ENCODE measurements at regions not wholly inside any gene's neighbourhood (a gene's known extent, or its start where the extent isn't known, plus 50 kb on each side); places are given as distances from the start of the nearest gene placed in this dataset.

DNA sequence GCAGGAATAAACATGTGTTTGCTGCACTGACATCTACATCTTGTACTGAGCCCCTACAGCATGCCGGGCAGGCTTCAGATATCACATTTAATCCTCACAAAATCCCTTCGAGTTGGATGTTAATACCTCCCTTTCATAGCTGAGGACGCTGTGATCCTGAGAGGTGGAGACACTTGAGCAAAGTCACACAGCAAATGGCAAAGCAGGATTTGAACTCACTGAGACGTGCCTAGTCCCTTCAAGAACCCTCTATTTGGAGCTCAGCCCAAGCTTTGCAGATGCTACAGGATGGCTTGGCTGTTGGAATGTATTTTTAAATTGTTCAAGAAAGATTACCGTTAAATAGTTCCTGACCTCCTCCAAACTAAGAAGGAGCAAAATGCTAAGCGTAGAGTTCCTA lies 64.6 kb upstream of the SLC6A6 start:
- no peak overlapping the region for H3K27ac Mint-ChIP-seq
- H3K4me3 Mint-ChIP-seq, result no peak overlapping the region
- H3K4me1 Mint-ChIP-seq, result no peaks in the 10 kb centered on the region
- no peak for DNase-seq
- no peaks in the 10 kb centered on the region for H3K36me3 Mint-ChIP-seq
- H3K9me3 Mint-ChIP-seq, result no peaks in the 10 kb centered on the region
- H3K27me3 Mint-ChIP-seq, result peaks cover 0 to 13% of the 10 kb centered on the region in 2 donors
- no peak for ATAC-seq (replicated peaks)

DNA sequence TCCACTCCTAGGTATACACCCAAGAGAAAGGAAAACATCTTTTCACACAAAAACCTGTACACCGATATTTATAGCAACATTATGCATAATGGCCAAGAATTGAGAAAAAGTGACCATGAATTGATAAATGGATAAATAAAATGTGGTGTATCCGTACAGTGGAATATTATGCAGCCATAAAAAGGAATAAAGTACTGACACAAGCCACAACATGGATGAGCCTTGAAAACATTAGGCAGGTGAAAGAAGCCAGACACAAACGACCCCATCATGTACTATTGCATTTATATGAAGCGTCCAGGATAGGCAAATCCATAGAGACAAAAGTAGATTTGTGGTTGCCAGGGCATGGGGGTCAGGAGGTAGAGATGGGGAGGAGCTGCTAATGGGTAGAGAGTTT lies 64.2 kb upstream of the SLC6A6 start:
- ATAC-seq (replicated peaks), result no peak
- Mint-ChIP-seq H3K9me3 (no peaks in the 10 kb centered on the region), H3K4me3 (no peak overlapping the region), H3K27me3 (peaks cover 0 to 13% of the 10 kb centered on the region in 2 donors), H3K36me3 (no peaks in the 10 kb centered on the region), H3K4me1 (no peaks in the 10 kb centered on the region), H3K27ac (no peak overlapping the region)
- DNase-seq, result no peak

DNA sequence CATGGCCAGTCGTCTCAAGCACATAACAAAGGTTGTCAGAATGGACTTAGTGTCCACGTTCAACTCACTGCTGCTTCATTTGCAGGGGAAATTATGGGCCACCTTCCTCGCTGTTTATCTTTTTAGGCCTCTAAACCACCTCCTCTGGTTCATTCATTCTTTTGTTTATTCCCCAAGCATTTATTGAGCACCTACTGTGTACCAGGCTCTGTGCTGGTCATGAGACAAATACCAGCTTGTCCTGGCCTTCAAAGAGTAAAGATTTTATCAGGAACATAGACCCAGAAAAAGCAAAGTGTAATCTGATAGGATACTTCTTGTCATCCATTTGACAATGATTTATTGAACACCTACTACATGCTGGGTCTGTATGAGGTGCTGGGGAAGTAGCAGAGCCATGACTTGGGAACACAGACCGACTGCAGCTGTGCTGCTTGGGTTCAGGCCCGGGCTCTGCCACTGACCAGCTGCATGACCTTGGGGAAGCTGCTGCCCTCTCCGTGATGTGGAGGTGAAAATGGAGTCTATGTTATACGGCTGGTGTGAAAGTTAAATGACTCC lies 63.4 kb upstream of the SLC6A6 start:
- H3K36me3 Mint-ChIP-seq, result no peaks in the 10 kb centered on the region
- peaks cover 6 to 19% of the 10 kb centered on the region in 2 donors for H3K27me3 Mint-ChIP-seq
- ATAC-seq (replicated peaks) (no peak), DNase-seq (no peak)
- no peaks in the 10 kb centered on the region for H3K9me3 Mint-ChIP-seq
- no peaks in the 10 kb centered on the region for H3K4me1 Mint-ChIP-seq
- no peak overlapping the region for H3K4me3 Mint-ChIP-seq
- H3K27ac Mint-ChIP-seq, result no peak overlapping the region

DNA sequence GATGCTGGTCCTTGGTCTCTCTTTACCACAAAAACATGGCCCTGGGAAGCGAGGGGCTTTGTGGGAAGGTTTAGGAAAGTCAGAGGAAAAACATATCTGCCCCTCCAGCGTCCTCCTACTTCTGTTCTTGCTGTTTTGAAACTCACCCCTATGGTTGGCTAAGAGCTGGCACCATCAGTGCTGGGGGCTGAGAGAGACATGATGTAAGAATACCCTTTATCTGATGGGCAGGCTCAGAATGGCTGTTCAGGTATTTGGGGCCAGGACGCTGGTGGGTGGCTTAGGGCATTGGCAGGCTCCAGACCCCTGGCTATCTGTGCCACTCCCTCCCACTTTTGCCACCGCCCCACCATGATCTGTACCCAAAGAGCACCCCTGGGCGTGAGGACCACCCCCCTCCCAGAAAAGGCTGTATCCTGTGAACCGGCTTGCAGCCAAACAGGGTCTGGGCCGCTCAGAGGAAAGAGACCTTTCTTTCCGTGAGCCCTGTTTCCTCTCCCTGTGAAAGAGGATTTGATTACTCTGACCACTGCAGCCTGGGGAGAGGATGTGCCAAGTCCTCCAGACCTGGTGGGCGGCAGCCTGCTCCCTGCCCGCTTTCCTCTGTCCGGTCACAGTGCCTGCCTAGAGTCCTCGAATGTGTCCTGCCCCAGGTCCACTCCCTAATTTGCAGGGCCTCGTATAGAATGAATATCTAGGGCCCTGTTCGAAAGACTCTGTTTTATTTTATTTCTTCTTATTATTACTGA lies 61.3 kb upstream of the SLC6A6 start:
- ATAC-seq (replicated peaks) (no peak), DNase-seq (no peak)
- H3K4me3 Mint-ChIP-seq, result no peak overlapping the region
- no peaks in the 10 kb centered on the region for H3K9me3 Mint-ChIP-seq
- peaks cover 11 to 26% of the 10 kb centered on the region in 2 donors for H3K27me3 Mint-ChIP-seq
- H3K36me3 Mint-ChIP-seq, result no peaks in the 10 kb centered on the region
- H3K27ac Mint-ChIP-seq, result no peak overlapping the region
- H3K4me1 Mint-ChIP-seq, result no peaks in the 10 kb centered on the region

DNA sequence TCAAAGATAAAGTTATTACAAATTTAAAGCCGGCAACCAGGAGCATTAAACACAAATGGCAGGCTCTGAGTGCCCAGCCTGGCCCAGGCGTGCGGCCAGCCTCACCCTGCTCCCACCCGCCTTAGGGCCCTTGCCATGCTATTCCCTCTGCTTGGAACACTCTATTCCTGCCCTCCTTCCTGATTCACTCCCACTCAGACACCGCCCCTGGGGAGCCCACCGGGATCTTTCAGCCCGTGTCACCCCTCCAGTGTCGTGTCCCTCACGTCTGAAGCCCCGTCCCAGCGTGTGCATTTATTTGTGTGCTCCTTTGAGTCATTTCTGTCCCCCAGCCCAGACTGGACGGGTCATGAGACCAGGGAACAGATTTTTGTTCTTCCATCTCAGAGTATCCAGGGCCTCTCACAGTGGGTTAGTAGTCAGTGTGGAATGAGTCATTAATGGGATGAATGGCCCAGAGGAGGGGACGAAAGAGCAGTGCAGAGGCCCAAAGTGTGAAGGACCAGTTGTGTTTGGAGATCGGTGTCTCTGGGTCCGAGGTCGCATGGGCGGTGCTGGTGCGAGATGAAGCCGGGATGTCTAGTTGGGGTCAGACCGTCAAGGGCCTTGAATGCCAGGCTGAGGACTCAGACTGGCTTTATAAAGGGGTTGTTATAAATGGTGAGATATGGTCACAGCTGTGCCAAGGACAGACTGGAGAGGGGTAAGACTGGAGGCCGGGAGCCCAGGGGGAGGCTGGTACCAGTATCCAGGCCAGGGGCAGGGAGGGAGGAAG lies 58.9 kb upstream of the SLC6A6 start:
- H3K4me1 Mint-ChIP-seq, result no peaks in the 10 kb centered on the region
- H3K27me3 Mint-ChIP-seq, result peaks cover 13 to 28% of the 10 kb centered on the region in 2 donors
- no peak overlapping the region for H3K27ac Mint-ChIP-seq
- no peaks in the 10 kb centered on the region for H3K36me3 Mint-ChIP-seq
- ATAC-seq (replicated peaks), result no peak
- H3K4me3 Mint-ChIP-seq, result no peak overlapping the region
- DNase-seq, result no peak
- no peaks in the 10 kb centered on the region for H3K9me3 Mint-ChIP-seq

DNA sequence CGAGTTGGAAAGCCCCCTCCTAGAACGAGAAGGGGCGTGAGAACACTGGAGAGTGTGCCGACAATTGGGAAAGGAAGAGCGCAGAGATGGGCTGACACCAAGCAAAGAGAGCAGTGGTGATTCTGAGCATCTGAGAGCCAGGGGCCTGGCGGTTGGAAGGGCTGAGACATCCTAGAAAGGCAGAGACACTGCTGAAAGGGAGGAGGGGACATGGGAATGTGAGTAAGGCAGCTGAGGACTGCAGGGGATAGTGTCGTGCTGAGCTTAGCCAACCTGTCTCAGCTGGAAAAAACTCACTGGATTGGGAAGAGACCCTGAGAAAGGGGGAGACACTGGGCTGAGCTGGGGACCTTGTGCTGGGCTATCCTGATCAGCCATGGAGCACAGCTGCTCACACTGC lies 58.1 kb upstream of the SLC6A6 start:
- no peaks in the 10 kb centered on the region for H3K36me3 Mint-ChIP-seq
- DNase-seq (no peak), ATAC-seq (replicated peaks) (no peak)
- no peak overlapping the region for H3K27ac Mint-ChIP-seq
- H3K9me3 Mint-ChIP-seq, result no peaks in the 10 kb centered on the region
- H3K27me3 Mint-ChIP-seq, result peaks cover 15 to 32% of the 10 kb centered on the region in 2 donors
- no peak overlapping the region for H3K4me3 Mint-ChIP-seq
- no peaks in the 10 kb centered on the region for H3K4me1 Mint-ChIP-seq

DNA sequence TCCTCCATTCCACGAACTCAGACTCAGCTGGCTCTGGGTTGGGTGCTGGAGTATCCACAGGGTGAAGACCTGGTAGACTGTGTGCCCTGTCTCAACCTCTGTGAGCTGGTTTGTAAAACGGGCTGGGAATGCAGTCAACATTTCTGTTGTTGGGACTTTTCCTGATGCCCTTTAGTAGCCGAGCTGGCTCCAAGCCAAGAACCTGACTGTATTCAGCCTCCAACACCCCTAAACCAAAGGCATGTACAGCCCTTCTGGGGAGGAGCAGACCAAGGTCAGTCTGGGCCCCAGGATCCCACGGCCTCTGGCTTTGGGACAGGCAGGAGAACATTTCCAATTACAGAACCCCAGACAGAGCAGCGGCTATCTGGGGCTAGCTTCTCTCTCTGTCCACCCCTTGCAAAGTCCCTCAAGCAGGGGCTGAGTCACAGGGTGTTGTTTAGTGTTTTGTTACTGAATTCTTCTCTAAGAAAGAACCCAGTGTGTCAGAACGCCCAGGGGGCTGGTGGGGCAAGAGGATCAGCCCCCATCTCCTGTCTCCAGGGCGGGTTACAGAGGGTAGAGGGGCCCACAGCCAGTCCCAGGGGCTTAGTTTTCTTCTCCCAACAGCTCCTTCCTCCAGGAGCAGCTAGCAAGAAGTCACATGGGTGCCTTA lies 56.8 kb upstream of the SLC6A6 start:
- ATAC-seq (replicated peaks) (no peak), DNase-seq (no peak)
- H3K4me3 Mint-ChIP-seq, result no peak overlapping the region
- no peak overlapping the region for H3K27ac Mint-ChIP-seq
- H3K36me3 Mint-ChIP-seq, result no peaks in the 10 kb centered on the region
- peaks cover 15 to 25% of the 10 kb centered on the region in 2 donors for H3K27me3 Mint-ChIP-seq
- H3K4me1 Mint-ChIP-seq, result no peaks in the 10 kb centered on the region
- no peaks in the 10 kb centered on the region for H3K9me3 Mint-ChIP-seq

DNA sequence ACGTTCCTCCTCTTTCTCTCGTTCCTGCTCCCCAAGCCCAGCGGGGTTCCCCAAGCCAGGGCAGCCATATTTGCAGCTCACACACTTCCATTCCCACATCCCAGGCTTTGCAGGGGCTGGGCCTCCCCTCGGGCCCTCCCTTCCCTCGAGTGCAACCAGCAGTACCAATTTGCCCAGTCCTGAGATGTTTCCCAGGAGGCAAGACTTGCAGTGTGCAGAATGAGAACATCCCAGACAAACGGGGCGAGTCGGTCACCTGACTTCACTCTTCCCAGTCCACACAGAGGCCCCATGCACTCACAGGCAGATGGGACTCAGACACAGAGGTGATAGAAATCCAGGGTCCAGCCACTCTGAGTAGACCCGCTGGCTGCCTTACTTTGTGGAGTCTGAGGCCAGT lies 56.2 kb upstream of the SLC6A6 start:
- ATAC-seq (replicated peaks), result no peak
- H3K9me3 Mint-ChIP-seq, result no peaks in the 10 kb centered on the region
- no peak for DNase-seq
- no peaks in the 10 kb centered on the region for H3K36me3 Mint-ChIP-seq
- H3K27me3 Mint-ChIP-seq, result peaks cover 15 to 25% of the 10 kb centered on the region in 2 donors
- no peak overlapping the region for H3K27ac Mint-ChIP-seq
- no peaks in the 10 kb centered on the region for H3K4me1 Mint-ChIP-seq
- H3K4me3 Mint-ChIP-seq, result no peak overlapping the region

DNA sequence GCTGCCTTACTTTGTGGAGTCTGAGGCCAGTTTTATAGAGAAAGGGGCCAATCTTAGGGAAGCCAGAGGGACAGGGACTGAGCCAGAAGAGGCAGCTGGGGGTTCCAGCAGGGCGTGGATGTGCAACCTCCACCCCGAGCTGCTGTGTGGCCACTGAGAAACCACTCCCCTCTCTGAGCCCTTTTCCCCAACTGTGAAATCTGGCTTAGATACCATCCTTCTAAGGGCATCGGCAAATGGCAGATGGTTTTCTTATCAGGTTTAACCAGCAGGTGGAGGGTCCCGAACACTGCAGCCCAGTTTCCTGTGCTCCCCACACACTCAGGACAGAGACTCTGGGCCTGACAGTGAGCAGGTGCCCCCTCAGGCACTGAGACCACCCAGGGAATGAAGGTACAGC lies 55.8 kb upstream of the SLC6A6 start:
- ATAC-seq (replicated peaks) (no peak), DNase-seq (no peak)
- no peak overlapping the region for H3K27ac Mint-ChIP-seq
- no peak overlapping the region for H3K4me3 Mint-ChIP-seq
- H3K36me3 Mint-ChIP-seq, result no peaks in the 10 kb centered on the region
- no peaks in the 10 kb centered on the region for H3K9me3 Mint-ChIP-seq
- H3K4me1 Mint-ChIP-seq, result no peaks in the 10 kb centered on the region
- peaks cover 15 to 29% of the 10 kb centered on the region in 2 donors for H3K27me3 Mint-ChIP-seq

DNA sequence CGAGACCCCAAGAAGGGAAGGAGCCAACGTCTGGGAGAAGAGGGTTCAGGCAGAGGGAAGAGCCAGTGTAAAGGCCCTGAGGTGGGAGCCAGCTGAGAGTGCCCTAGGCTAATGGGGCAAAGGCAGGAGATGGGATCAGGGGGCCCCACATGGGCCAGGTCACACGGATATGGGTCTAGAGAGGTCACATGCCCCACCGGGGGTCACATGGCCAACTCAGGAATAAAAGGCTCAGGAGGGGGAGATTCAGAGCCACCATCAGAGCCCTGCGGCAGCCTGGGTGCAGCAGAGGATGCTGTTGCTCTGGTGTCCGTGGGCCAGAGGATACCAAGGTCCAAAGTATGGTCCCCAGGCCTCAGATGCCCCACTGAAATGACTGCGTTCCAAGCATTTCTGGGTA lies 55.3 kb upstream of the SLC6A6 start:
- no peaks in the 10 kb centered on the region for H3K4me1 Mint-ChIP-seq
- no peaks in the 10 kb centered on the region for H3K9me3 Mint-ChIP-seq
- ATAC-seq (replicated peaks) (no peak), DNase-seq (no peak)
- no peak overlapping the region for H3K4me3 Mint-ChIP-seq
- H3K27ac Mint-ChIP-seq, result no peak overlapping the region
- peaks cover 15 to 30% of the 10 kb centered on the region in 2 donors for H3K27me3 Mint-ChIP-seq
- no peaks in the 10 kb centered on the region for H3K36me3 Mint-ChIP-seq

DNA sequence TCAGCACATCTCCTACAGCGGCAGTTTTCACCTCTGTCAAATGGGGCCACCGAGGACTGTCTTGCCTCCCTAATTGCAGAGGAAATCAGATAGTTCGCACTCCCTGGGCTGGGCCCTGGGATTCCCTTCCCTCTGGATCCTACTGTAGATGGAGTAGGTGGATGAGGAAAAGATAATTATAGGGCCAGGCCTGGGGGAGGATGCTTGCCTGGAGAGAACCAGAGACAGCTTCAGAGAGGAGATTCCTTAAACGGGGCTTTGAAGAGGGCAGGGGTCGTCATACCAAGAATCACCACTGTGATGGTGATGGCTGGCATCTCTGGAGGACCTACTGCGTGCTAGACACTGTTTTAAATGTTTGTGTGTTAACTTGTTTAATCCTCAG lies 50.8 kb upstream of the SLC6A6 start:
- DNase-seq (no peak), ATAC-seq (replicated peaks) (no peak)
- Mint-ChIP-seq H3K9me3 (no peaks in the 10 kb centered on the region), H3K27ac (no peak overlapping the region), H3K27me3 (peaks cover 4 to 17% of the 10 kb centered on the region in 2 donors), H3K4me1 (no peaks in the 10 kb centered on the region), H3K4me3 (no peak overlapping the region), H3K36me3 (no peaks in the 10 kb centered on the region)

DNA sequence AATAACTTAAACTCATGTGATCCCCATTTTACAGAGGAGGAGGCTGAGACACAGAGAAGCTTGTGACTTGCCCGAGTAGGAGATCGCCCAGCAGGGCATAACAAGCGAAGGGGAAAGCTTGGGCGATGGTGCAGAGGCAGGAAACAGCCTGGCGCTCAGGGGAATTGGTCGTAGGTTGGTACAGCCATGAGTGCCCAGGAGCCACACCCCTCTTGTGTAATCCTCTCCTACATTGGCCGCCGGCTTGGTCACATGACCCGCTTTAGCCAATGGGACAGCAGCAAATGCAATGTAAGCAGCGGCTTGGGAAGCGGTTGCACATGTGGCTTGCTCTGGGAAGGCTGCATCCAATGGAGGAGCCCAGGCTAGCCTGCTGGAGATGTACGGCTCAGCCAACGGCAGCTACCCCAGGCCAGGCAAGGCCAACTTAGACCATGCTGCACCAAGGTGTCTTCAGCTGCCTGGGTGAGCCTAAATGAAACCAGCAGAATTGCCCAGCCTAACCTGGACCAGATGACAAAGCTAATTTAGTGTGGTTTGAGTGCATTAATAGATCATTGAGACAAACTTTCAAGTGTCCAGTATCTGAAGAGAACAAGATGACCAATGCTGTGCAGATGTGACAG lies 50.3 kb upstream of the SLC6A6 start:
- no peaks in the 10 kb centered on the region for H3K36me3 Mint-ChIP-seq
- no peaks in the 10 kb centered on the region for H3K9me3 Mint-ChIP-seq
- H3K27ac Mint-ChIP-seq, result no peak overlapping the region
- DNase-seq (no peak), ATAC-seq (replicated peaks) (peak in 1 of 2 donors; percentile 59)
- H3K4me1 Mint-ChIP-seq, result no peaks in the 10 kb centered on the region
- no peak overlapping the region for H3K4me3 Mint-ChIP-seq
- peaks cover 4 to 12% of the 10 kb centered on the region in 2 donors for H3K27me3 Mint-ChIP-seq
